ENCODE measurements at regions not wholly inside any gene's neighbourhood (a gene's known extent, or its start where the extent isn't known, plus 50 kb on each side); places are given as distances from the start of the nearest gene placed in this dataset.

GRCh38 chr7:113727486-113727885, 191.3 kb downstream of the PPP1R3A start:
- ATAC-seq (no peak), DNase-seq (ENCODE audit: low spot score) (no peak)
- intact Hi-C loops (cut with DNase I): no loop called here

DNA sequence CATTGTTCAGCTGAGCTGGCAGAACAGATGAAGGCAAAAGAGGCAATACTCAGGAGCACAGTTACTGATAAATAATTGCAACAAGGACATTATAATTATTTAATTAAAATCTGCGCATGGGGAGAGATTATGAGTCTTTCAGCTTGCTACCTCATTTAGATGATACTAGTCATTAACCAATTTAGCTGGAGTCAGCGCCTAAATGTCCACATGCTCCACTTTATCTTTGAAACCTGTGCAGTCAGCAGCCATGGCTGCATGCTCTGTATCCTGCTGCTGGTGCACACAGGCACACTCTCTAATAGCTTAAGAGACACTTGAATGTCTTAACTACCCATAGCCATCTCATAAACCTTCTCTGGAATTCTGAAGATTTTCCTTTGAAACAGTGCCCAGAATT, 196.8 kb downstream of the PPP1R3A start:
- DNase-seq (ENCODE audit: low spot score) (no peak), ATAC-seq (no peak)
- intact Hi-C loops (cut with DNase I): no loop called here

DNA sequence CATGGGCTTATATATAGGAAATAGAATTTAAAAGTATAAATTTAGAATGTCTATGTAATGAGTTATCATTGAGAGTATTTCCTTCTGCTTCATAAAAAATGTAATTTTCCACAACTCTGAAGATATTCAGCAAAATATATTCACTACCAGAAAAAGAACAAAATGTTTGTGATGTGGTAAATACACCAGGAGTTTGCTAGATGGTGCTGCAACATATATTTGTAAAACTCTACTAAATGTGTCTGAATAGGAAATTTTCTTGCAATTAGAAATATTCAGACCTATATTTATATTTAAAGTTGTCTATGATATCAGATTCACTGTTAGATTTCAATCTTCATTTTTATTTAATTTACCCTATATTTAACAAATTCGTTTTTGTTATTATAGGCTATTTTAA, 201.1 kb downstream of the PPP1R3A start:
- no peak for ATAC-seq
- intact Hi-C loops (cut with DNase I): no loop called here
- DNase-seq (ENCODE audit: low spot score): no peak

DNA sequence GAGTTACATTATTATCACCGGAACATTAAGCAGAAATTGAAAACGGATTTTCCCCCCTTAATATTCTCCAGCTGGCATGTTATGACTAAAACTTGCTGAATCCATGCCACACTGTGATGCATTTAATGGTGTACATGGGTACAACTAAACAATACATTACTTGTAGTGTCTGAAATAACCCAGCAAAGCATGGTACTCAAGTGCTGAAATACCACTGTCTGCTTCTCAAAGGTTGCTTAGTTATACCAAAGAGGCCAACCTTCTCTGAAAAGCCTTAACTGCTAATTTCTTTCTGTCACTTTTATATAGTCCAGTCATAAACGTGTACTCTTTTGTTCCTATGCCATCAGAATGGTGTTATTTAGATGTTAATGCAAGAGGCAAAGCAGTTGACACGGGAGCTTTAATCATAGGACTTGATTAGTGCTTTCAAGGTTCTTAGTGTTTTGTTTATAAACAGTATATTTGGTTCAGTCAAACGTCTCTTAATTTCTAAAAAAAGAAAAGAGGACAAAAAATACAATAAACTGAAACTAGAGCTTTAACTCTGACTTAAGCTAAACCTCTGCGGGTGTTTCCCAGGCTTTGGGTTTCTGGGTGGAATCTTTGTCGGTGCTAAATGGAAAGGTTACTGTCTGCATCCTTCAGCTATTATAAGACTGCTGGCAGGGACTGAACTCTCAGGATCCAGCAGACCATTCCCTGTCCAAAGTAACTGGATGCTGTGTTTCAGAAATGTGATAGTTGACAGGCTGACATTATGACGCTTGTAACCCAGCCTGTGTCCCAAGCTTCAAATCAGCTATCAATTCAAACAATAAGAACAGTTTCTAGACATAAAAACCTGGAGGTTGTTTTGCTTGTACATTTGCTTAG, 202.6 kb downstream of the PPP1R3A start:
- ATAC-seq: no peak

DNA sequence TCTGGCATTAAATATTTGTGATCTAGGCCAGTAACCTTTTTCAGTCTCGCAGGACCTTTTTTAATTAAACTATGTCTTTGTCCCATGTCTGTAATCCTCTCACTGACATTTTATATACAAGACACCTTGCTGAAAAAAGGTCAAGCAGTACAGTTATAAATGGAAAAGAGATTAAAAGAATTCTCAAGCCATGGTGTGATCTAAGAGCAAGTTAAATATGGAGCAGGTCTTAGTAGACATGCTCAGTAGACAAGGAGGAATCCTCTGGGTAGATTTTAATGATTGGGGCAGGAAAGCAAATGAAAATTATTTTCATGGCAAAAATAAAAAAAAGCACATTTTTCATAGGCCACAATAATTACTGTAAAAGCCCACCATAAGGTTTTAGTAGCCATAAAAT, 203.5 kb downstream of the PPP1R3A start:
- ATAC-seq (no peak), DNase-seq (ENCODE audit: low spot score) (no peak)
- intact Hi-C loops (cut with DNase I): no loop called here

More for the DNA sequence above, 202.6 kb downstream of the PPP1R3A start:
- no peak for DNase-seq (ENCODE audit: low spot score)
- intact Hi-C loops (cut with DNase I): no loop called here

- intact Hi-C loops (cut with DNase I): no loop called here
- ATAC-seq: no peak
- no peak for DNase-seq (ENCODE audit: low spot score)
These were observed 208.3 kb downstream of the PPP1R3A start for GRCh38 chr7:113710310-113711096.

GRCh38 chr7:113705439-113705838, 213.4 kb downstream of the PPP1R3A start:
- DNase-seq (ENCODE audit: low spot score): no peak
- intact Hi-C loops (cut with DNase I): no loop called here
- ATAC-seq: no peak

DNA sequence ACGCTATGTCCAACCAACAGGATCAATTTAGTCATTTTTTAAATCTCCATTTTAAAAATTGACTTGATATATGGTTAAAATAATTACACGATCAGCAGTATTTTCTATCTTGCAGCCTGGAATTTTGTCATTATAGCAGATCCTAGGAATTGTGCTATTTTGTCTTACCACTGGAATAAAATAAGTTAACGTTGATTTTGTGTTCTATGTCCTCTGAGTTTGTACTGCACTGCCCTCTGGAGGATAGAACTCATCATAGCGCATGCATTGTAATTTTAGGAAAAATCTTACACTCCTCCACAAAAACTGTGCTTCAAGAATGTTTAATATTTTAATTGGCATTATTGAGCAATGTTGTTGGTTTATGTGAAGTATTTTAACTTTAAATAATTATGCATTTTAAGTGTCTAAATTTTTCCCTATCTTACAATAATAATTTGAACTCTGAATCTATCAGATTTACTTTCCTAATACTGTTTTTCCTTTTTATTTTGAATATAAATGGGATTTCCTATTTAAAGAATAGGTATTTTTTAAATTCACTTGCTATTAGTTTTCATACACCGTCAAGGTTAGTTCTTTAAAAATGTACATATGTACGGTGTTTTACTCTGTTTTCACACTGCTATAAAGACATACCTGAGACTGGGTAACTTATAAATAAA, 220.1 kb downstream of the PPP1R3A start:
- DNase-seq (ENCODE audit: low spot score): no peak
- no peak for ATAC-seq
- intact Hi-C loops (cut with DNase I): no loop called here

- intact Hi-C loops (cut with DNase I): no loop called here
These were observed 224.7 kb downstream of the PPP1R3A start for GRCh38 chr7:113694149-113694548.

DNA sequence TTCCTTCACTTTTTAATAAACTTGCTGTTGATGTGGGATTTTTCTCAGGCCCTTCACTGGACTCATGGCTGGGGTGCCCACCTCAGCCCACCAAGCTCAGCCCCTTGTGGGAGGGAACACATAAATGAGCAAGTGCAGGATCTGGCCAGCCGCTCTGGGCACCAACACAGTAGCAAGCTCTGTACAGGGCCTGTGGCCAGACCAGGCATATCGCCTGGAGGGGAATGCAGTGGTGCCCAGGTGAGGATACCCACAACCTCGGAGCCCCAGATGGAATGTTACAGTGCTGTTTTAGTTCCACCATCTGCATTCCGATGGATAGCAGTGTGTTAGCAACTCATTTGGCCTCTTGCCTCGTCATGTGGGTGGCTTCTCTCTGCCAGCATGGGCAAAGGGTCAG, 234.6 kb downstream of the PPP1R3A start:
- no peak for ATAC-seq
- intact Hi-C loops (cut with DNase I): no loop called here

More at GRCh38 chr7:113694149-113694548, 224.7 kb downstream of the PPP1R3A start:
- no peak for DNase-seq (ENCODE audit: low spot score)
- ATAC-seq: no peak

GRCh38 chr7:113677811-113678210, 241.0 kb downstream of the PPP1R3A start:
- intact Hi-C loops (cut with DNase I): no loop called here
- DNase-seq (ENCODE audit: low spot score): no peak
- no peak for ATAC-seq

More for the DNA sequence above, 234.6 kb downstream of the PPP1R3A start:
- no peak for DNase-seq (ENCODE audit: low spot score)

GRCh38 chr7:113664867-113665266, 253.9 kb downstream of the PPP1R3A start:
- intact Hi-C loops (cut with DNase I): no loop called here
- no peak for ATAC-seq
- DNase-seq (ENCODE audit: low spot score): no peak

DNA sequence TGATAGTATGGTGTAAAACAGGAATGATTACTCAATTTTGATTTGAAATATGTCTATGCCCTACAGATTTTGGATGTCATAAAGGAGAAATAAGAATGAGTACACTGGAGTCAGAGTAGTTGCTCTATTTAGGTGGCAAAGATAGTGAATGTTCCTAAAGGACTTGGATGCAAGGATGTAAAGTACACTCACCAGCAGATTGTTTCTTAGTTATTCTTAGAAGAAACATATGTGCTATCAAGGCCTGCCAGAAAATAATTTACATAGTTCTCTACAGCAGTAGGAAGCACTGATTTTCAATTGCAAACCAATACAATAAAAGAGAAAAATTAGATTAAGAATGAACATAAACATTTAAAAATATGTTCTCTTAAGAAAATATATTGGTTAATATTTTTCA, 259.4 kb downstream of the PPP1R3A start:
- intact Hi-C loops (cut with DNase I): no loop called here
- DNase-seq (ENCODE audit: low spot score) (no peak), ATAC-seq (no peak)

DNA sequence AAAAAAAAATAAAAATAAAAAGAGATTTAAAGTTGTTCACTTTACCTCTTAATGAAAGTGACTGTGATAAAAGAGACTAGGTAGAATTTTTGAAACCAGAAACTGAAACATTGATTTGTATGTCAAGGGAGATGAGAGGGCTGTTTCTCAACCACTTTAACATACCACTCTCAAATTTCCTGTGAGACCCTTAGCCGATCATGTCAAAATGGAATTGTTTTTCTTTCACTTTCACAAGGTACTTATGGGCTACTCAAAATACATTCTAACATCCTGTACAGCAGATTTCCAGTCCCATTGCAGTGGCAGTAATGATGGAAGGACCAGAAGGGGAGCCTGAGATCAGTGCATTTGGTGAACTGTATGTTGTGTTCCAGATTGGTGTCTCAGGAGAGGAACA, 261.2 kb downstream of the PPP1R3A start:
- DNase-seq (ENCODE audit: low spot score) (no peak), ATAC-seq (no peak)
- intact Hi-C loops (cut with DNase I): no loop called here

DNA sequence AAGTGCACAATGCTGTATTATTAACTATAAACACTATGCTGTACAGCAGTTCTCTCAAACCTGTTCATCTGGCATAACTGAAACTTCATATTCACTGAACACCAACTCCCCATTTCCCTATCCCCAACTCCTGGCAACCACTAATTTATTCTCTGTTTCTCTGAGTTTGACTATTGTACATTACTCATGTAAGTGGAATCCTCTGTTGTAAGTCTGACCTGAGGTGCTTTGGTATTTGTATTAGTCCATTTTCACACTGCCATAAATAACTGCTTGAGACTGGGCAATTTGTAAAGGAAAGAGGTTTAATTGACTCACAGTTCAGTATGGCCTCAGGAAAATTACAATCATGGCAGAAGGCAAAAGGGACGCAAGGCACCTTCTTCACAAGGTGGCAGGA, 266.3 kb downstream of the PPP1R3A start:
- DNase-seq (ENCODE audit: low spot score) (no peak), ATAC-seq (no peak)
- intact Hi-C loops (cut with DNase I): no loop called here

- intact Hi-C loops (cut with DNase I): no loop called here
- ATAC-seq: no peak
- DNase-seq (ENCODE audit: low spot score): no peak
These were observed 269.3 kb downstream of the PPP1R3A start for GRCh38 chr7:113649556-113649955.

GRCh38 chr7:113639221-113639620, 279.6 kb downstream of the PPP1R3A start:
- ATAC-seq (no peak), DNase-seq (ENCODE audit: low spot score) (no peak)
- intact Hi-C loops (cut with DNase I): no loop called here

DNA sequence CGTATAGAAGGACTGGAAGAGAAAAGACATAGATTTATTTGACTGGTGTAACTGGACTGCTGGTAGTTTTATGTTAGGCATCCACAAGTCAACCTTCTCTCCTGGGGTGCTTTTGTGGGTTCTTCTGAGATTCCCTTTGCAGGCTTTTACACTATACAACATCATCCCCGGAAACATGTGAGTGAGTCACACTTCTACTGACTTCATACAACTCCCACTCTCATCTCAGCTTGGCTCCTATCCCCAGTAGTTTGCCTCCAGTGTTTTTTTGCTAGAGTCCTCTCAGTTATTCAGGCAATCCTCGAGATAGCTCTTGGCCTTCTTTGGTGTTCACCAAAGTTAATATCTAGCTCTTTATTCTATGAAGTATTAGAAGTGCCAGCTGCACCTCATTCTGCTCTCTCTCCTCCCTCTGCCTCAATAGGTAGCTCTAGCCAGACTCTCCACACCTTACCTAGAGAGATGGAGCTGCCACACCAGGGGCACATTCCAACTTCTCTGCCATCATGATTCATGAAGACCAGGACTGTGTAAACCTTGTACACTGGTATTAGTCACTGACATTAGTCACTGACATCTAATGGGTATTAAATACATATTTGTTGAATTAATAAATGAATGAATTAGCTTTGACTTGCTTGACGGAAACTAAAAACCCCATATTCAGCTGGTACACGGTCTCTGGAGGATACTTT, 281.9 kb downstream of the PPP1R3A start:
- no peak for DNase-seq (ENCODE audit: low spot score)
- ATAC-seq: no peak
- intact Hi-C loops (cut with DNase I): no loop called here

GRCh38 chr7:113635492-113635891, 283.3 kb downstream of the PPP1R3A start:
- intact Hi-C loops (cut with DNase I): no loop called here

More at GRCh38 chr7:113635492-113635891, 283.3 kb downstream of the PPP1R3A start:
- ATAC-seq: no peak
- no peak for DNase-seq (ENCODE audit: low spot score)

Data from sciatic nerve (tissue), 2 donors.